Mucosa of descending colon (tissue), 3 donors: ENCODE measurements at regions not wholly inside any gene's neighbourhood (a gene's known extent, or its start where the extent isn't known, plus 50 kb on each side); places are given as distances from the start of the nearest gene placed in this dataset.

Experiments used
- ATAC-seq: fragments of 200-7000 bp; cut with Tn5 transposase; one replicate; pipeline ENCODE4 v1.9.1; 2020; ENCODE audit warnings: mild to moderate bottlenecking, moderate library complexity
- DNase-seq, 3 donors: peaks; one replicate each; pipeline ENCODE4 v3.0.0-alpha.2; 2020
- H3K36me3 ChIP-seq: fragments of 200-600 bp; one replicate; pipeline ENCODE4 v1.8.0; 2021; ENCODE audit warnings: low read depth, mild to moderate bottlenecking
- H3K4me1 ChIP-seq: fragments of 200-600 bp; one replicate; pipeline ENCODE4 v1.8.0; 2021; ENCODE audit warnings: low read depth, mild to moderate bottlenecking
- H3K4me3 ChIP-seq: fragments of 200-600 bp; one replicate; pipeline ENCODE4 v1.8.0; 2021; ENCODE audit warnings: mild to moderate bottlenecking
- H3K9me3 ChIP-seq: fragments of 200-600 bp; one replicate; pipeline ENCODE4 v1.8.0; 2021; ENCODE audit warnings: mild to moderate bottlenecking
- intact Hi-C, 2 donors: fragments of 100-400 bp; cut with DNase I in 1 of 2; cut with micrococcal nuclease in 1 of 2; formaldehyde crosslinking; loops; one replicate each; pipeline versions ENCODE4 v1.11.0 to v1.11.1; 2022; cut with DNase I, micrococcal nuclease
- TF ChIP-seq, protein P1 (sequence below): fragments of 200-600 bp; IDR thresholded peaks from one replicate; pipeline ENCODE4 v1.8.0; 2022; ENCODE audit warnings: antibody characterized with exemption, mild to moderate bottlenecking
- donor health status: DM: no; HTN: no; CAD: no; lungs with moderate emphysema.
- donor health status: DM: no; HTN: no; CAD: no.
- donor health status: DM: no; HTN: yes; CAD: no.

GRCh38 chr18:76588601-76589226 is 93.7 kb upstream of the ZNF516 start:
- TF ChIP-seq, protein P1, sequence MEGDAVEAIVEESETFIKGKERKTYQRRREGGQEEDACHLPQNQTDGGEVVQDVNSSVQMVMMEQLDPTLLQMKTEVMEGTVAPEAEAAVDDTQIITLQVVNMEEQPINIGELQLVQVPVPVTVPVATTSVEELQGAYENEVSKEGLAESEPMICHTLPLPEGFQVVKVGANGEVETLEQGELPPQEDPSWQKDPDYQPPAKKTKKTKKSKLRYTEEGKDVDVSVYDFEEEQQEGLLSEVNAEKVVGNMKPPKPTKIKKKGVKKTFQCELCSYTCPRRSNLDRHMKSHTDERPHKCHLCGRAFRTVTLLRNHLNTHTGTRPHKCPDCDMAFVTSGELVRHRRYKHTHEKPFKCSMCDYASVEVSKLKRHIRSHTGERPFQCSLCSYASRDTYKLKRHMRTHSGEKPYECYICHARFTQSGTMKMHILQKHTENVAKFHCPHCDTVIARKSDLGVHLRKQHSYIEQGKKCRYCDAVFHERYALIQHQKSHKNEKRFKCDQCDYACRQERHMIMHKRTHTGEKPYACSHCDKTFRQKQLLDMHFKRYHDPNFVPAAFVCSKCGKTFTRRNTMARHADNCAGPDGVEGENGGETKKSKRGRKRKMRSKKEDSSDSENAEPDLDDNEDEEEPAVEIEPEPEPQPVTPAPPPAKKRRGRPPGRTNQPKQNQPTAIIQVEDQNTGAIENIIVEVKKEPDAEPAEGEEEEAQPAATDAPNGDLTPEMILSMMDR, result no peak
- intact Hi-C loops, result no loop called here
- DNase-seq, result no peak
- Histone ChIP-seq H3K36me3 (no peaks in the 10 kb centered on the region), H3K4me1 (no peaks in the 10 kb centered on the region), H3K4me3 (no peak overlapping the region), H3K9me3 (no peaks in the 10 kb centered on the region)
- no peak for ATAC-seq

DNA sequence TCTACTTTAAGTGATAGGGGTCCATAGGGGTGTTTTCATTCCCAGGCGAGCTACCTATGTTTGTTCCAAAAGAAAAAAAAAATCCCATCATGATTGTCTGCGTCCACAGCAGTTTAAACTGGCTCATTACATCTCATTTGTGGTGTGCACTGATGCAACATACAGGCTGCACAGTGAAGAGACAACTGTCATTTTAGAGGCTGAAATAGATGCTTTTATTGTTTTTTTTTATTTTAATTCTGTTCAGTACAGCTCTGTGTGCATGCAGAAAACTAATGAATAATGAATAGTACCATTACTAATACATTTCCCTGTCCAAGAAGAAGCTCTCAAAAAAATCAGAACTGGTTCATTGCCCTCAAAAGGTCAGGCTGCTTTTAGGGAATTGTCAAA is 92.8 kb upstream of the ZNF516 start:
- ATAC-seq, result no peak

GRCh38 chr18:76587147-76587878 is 92.3 kb upstream of the ZNF516 start:
- no peaks in the 10 kb centered on the region for H3K36me3 ChIP-seq
- DNase-seq (no peak), ATAC-seq (no peak)
- intact Hi-C loops, result no loop called here
- TF ChIP-seq, protein P1, result no peak
- no peaks in the 10 kb centered on the region for H3K4me1 ChIP-seq
- H3K4me3 ChIP-seq, result no peak overlapping the region
- no peaks in the 10 kb centered on the region for H3K9me3 ChIP-seq

More for the DNA sequence above, 92.8 kb upstream of the ZNF516 start:
- TF ChIP-seq, protein P1, result no peak
- intact Hi-C loops, result no loop called here
- Histone ChIP-seq H3K36me3 (no peaks in the 10 kb centered on the region), H3K4me3 (no peak overlapping the region), H3K4me1 (no peaks in the 10 kb centered on the region), H3K9me3 (no peaks in the 10 kb centered on the region)
- no peak for DNase-seq

GRCh38 chr18:76584414-76585310 is 89.6 kb upstream of the ZNF516 start:
- H3K36me3 ChIP-seq, result no peaks in the 10 kb centered on the region
- H3K9me3 ChIP-seq, result no peaks in the 10 kb centered on the region
- H3K4me1 ChIP-seq, result no peaks in the 10 kb centered on the region
- intact Hi-C loops, result no loop called here
- DNase-seq (no peak), ATAC-seq (no peak)
- no peak overlapping the region for H3K4me3 ChIP-seq
- TF ChIP-seq, protein P1, result no peak

GRCh38 chr18:76581261-76581660 is 86.2 kb upstream of the ZNF516 start:
- H3K4me1 ChIP-seq, result no peaks in the 10 kb centered on the region
- intact Hi-C loops, result no loop called here
- no peak overlapping the region for H3K4me3 ChIP-seq
- H3K9me3 ChIP-seq, result no peaks in the 10 kb centered on the region
- TF ChIP-seq, protein P1, result no peak
- ATAC-seq (no peak), DNase-seq (no peak)
- no peaks in the 10 kb centered on the region for H3K36me3 ChIP-seq
